Activated T-cell treated with anti-CD3 and anti-CD28 coated beads for 48 hours (primary cell): ENCODE measurements at regions not wholly inside any gene's neighbourhood (a gene's known extent, or its start where the extent isn't known, plus 50 kb on each side); places are given as distances from the start of the nearest gene placed in this dataset.
"Not testable (repeated sequence)": the region's sequence is repeated elsewhere in the genome, so short reads cannot be mapped to it uniquely, and the experiment has no call there.

Source experiments
- DNase-seq: peaks from one replicate; pipeline ENCODE4 v3.0.0-alpha.2; 2020; ENCODE audit warnings: low read depth

GRCh38 chr4:24001486-24002329 lies 111.9 kb upstream of the PPARGC1A start:
- no peak for DNase-seq

DNA sequence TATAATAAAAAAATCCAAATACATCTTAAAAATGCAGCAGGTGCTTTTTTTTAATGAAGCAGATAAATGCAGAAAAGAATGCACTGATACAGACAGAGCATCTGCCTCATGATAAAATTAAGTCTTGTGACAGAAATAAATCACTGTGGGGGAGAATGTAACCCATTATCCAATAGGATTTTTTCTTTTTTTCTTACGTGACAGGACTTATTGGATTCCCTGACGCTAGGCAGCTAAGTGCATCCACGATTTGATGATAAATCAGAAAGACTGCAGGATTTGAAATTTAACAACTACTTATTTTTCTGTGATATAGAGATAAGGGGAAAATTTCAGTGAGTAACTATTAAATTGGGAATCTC lies 110.6 kb upstream of the PPARGC1A start:
- no peak for DNase-seq

- DNase-seq: no peak
Observed at GRCh38 chr4:23999714-24000469, 110.0 kb upstream of the PPARGC1A start.

DNA sequence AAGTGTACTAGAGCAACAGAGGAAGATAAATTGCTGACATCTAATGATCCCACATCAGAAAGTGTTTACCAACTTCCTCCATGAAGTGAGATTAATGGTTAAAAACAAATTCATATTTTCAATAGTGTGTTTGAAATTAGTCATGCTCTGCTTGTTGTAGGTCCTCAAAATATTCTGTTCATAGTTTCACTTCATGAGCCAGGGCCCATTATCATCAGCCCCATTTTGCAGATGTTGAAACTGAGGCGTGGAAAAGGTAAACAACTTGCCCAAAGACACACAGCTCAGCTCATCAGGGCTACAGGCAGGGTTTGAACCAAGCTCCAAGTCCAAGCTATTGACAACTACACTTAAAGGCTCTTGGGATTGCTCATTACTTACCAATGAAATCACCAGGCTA lies 103.5 kb upstream of the PPARGC1A start:
- DNase-seq: no peak

DNA sequence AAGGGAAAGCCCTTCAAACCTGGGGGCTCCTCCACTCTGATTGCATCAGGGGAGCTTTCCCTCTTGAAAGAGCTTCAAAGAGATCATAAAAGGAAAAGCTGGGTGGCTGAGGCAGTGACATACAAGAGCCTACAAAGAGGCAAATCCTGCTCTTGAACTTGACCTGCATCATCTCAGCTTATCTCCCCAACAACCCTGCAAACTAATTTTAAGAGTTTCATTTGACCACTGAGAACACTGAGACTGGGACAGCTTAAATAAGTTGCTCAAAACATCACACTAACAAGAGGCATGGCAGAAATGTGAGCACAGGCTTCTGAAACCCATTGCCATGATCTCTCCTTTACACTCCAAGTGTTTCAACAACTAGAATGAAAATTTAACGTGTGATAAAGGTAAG lies 101.6 kb upstream of the PPARGC1A start:
- DNase-seq: no peak

DNA sequence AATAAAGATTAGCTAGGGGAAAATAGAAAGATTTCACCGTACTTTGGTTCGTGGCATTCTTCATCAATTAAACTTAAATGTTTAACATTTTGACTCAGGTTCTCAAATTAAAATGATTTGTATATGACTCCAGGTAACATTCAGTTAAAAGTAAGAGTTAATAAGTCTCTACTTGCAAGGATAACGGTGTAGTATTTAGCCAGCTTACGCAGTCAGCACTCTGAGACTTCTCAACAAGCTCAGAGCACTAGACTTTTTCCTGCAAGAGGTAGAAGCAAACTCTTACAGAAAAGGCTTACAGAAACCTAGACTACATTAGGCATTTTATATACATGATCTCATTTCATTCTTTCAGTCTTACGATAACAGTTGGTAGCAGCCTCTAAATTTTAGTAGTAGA lies 96.4 kb upstream of the PPARGC1A start:
- DNase-seq: no peak

GRCh38 chr4:23981328-23981727 lies 91.5 kb upstream of the PPARGC1A start:
- no peak for DNase-seq

- no peak for DNase-seq
Observed at GRCh38 chr4:23979534-23979933, 89.7 kb upstream of the PPARGC1A start.

- no peak for DNase-seq
Observed at GRCh38 chr4:23978002-23978401, 88.2 kb upstream of the PPARGC1A start.

- DNase-seq: no peak
Observed at GRCh38 chr4:23976423-23976822, 86.6 kb upstream of the PPARGC1A start.

DNA sequence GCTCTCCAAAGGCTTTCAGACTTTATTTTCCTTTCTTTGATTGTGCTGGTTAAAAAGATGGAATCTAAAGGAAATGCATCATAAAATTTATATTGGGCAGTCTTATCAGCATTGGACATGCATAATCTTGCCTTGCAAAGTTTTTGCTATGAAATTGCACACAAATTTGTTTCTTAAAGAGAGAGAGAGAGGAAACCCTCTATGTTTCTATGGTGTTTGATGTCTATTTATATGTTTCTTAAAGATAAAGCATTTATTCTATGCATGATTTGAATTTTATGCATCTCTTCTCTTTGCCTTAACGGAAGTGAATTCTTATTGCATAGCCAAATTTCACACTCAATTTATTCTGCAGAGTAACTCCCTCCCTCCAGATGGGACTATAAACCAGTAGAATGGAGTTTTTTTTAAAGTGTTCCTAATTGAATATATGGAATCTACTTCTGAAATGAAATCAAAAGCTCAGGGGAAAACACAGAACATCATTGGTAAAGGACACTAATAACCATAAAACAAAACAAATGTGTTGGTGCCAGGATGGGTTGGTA lies 83.5 kb upstream of the PPARGC1A start:
- DNase-seq: no peak

DNA sequence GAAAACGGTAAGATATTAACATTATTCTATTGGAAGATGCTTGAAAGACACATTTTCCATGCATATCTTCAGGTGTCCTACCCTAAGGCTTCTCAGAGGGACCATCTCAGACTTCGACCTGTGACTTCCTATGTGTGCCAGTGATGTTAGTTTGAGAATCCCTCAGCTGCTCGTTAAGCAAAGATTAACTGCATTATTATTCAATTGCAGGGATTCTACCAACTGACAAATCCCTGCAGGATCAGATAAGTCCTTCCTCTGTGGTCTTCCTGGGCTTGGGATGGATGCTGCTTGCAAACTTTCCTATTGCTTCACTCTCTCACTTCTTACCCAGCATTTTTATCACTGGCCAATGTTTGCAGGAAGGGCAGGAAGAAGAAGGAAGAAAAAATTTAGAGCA lies 83.0 kb upstream of the PPARGC1A start:
- no peak for DNase-seq

GRCh38 chr4:23972187-23972586 lies 82.3 kb upstream of the PPARGC1A start:
- DNase-seq: no peak

GRCh38 chr4:23970201-23970850 lies 80.5 kb upstream of the PPARGC1A start:
- no peak for DNase-seq

DNA sequence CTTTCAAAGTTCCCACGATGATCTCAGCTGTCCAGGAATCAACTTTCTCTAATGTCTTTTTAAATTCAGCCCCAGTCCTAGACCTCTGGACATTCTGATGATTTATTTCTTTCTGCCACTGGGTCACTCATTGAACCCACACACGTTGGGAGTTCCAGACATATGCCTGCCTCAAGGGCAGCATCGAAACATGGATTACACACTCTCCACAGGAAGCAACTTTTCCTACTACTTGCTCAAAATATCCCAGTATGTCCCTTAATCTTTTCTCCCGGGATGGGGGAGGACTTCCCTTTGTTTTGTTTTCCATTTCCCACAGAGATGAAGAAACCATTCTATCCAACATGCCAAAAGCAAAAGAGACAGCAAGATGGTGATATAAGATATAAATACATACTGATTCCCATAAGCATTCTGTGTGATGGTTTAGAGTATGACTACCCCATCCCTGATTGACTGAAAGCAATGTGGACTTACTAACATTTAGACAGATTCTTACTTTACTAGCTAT lies 79.8 kb upstream of the PPARGC1A start:
- DNase-seq: no peak

GRCh38 chr4:23967281-23967680 lies 77.4 kb upstream of the PPARGC1A start:
- DNase-seq: no peak

DNA sequence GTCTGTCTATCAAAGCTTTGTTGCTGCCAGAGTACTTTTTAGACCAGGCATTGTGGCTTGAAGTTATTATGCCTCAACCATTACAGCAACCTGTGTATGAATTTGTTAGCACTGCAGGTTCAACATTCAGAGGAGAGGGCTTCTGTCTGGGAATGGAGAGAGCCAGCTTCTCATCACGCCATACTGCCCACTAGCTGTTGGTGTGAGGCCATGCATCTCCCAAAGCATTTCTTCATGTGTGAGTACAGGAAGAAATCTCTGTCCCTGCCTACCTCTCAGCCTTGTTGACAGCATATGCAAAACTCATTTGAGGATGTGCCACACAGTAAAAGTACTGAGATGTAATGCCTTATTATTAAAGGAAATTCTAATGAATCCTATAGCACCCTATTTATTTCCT lies 76.9 kb upstream of the PPARGC1A start:
- DNase-seq: no peak

- DNase-seq: no peak
Observed at GRCh38 chr4:23962462-23962861, 72.6 kb upstream of the PPARGC1A start.

DNA sequence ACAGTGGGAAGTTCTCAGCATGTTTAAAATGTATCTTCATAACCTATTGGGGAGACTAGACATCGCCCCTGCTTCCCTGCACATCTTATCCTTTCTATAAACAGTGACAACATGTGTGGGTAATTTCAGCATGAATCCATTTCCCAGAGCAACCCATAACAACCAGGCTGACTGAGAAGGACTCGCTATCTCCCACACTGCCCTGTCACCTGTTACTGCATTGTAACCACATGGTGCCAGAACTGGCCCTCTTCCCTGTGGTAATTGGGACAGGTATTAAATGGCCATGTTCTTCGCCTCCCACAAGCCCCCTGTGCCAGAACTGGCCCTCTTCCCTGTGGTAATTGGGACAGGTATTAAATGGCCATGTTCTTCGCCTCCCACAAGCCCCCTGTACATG lies 71.5 kb upstream of the PPARGC1A start:
- DNase-seq: not testable (repeated sequence)

- no peak for DNase-seq
Observed at GRCh38 chr4:23959396-23960148, 69.7 kb upstream of the PPARGC1A start.

- DNase-seq: no peak
Observed at GRCh38 chr4:23958749-23959148, 68.9 kb upstream of the PPARGC1A start.

DNA sequence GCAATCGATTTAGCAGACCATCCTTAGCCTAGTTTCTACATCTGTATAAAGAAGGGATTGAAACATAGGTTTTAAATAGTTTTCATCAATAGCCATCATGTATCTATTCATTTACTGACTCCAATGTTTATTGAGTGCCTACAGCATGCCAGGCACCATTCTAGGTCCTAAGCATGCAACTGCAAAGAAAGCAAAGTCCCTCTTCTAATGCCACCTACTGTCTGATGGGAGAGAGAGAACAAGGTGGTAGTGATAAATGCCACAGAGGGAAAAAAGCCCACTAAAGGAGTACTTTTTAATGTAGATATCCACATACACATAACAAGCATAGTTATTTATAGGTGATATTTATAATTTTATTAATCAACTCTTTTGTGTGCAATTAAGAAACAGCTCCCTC lies 67.6 kb upstream of the PPARGC1A start:
- no peak for DNase-seq
